ENCODE measurements at regions not wholly inside any gene's neighbourhood (a gene's known extent, or its start where the extent isn't known, plus 50 kb on each side); places are given as distances from the start of the nearest gene placed in this dataset.

GRCh38 chr12:25813843-25814242 is 144.6 kb upstream of the RASSF8 start:
- TF ChIP-seq CTCF (IDR thresholded peaks at IDR 0.05; ENCODE audit: low read depth, low read length), result no peak
- no peak for TF ChIP-seq MYC (IDR thresholded peaks at IDR 0.05; ENCODE audit: low read depth, low read length)
